ENCODE measurements at regions not wholly inside any gene's neighbourhood (a gene's known extent, or its start where the extent isn't known, plus 50 kb on each side); places are given as distances from the start of the nearest gene placed in this dataset.

- Histone ChIP-seq H3K9me3 (ENCODE audit: low read depth, low read length, poor library complexity, severe bottlenecking) (no peaks in the 10 kb centered on the region), H3K27ac (ENCODE audit: low read depth, low read length, poor library complexity, severe bottlenecking) (no peak overlapping the region), H3K4me1 (ENCODE audit: insufficient read depth, low read length, poor library complexity, severe bottlenecking) (no peaks in the 10 kb centered on the region), H3K27me3 (replicated peaks; ENCODE audit: insufficient read depth, low read depth, low read length, poor library complexity) (no peaks in the 10 kb centered on the region), H3K4me3 (ENCODE audit: low read depth, low read length, poor library complexity, severe bottlenecking) (no peak overlapping the region), H3K36me3 (ENCODE audit: insufficient read depth, low read length, poor library complexity, severe bottlenecking) (no peaks in the 10 kb centered on the region)
- intact Hi-C loops (cut with micrococcal nuclease; ENCODE audit: unreplicated experiment) = no loop called here
- no TSS peak for BruUV-seq (replicated peaks)
- no peak for DNase-seq (ENCODE audit: low spot score)
- TF ChIP-seq EZH2 (IDR thresholded peaks at IDR 0.05; ENCODE audit: borderline replicate concordance, low read depth, low read length, poor library complexity, severe bottlenecking) (no peak), CTCF (conservative IDR thresholded peaks at IDR 0.05; ENCODE audit: low read depth, low read length) (no peak)
- ChIA-PET CTCF (no interaction called here), POLR2A (ENCODE audit: low non-redundant PET) (no interaction called here)
These were observed 493.0 kb upstream of the ACVR2A start for GRCh38 chr2:147351784-147352183.

GRCh38 chr2:147348931-147349555, 495.8 kb upstream of the ACVR2A start:
- ChIA-PET POLR2A (ENCODE audit: low non-redundant PET) (no interaction called here), CTCF (no interaction called here)
- intact Hi-C loops (cut with micrococcal nuclease; ENCODE audit: unreplicated experiment) = no loop called here
- Histone ChIP-seq H3K27ac (ENCODE audit: low read depth, low read length, poor library complexity, severe bottlenecking) (no peak overlapping the region), H3K4me3 (ENCODE audit: low read depth, low read length, poor library complexity, severe bottlenecking) (no peak overlapping the region), H3K9me3 (ENCODE audit: low read depth, low read length, poor library complexity, severe bottlenecking) (no peaks in the 10 kb centered on the region), H3K4me1 (ENCODE audit: insufficient read depth, low read length, poor library complexity, severe bottlenecking) (no peaks in the 10 kb centered on the region), H3K27me3 (replicated peaks; ENCODE audit: insufficient read depth, low read depth, low read length, poor library complexity) (no peaks in the 10 kb centered on the region), H3K36me3 (ENCODE audit: insufficient read depth, low read length, poor library complexity, severe bottlenecking) (no peaks in the 10 kb centered on the region)
- no peak for DNase-seq (ENCODE audit: low spot score)
- TF ChIP-seq EZH2 (IDR thresholded peaks at IDR 0.05; ENCODE audit: borderline replicate concordance, low read depth, low read length, poor library complexity, severe bottlenecking) (no peak), CTCF (conservative IDR thresholded peaks at IDR 0.05; ENCODE audit: low read depth, low read length) (no peak)
- no TSS peak for BruUV-seq (replicated peaks)

GRCh38 chr2:147346142-147346541, 498.7 kb upstream of the ACVR2A start:
- Histone ChIP-seq H3K27me3 (replicated peaks; ENCODE audit: insufficient read depth, low read depth, low read length, poor library complexity) (no peaks in the 10 kb centered on the region), H3K9me3 (ENCODE audit: low read depth, low read length, poor library complexity, severe bottlenecking) (no peaks in the 10 kb centered on the region), H3K36me3 (ENCODE audit: insufficient read depth, low read length, poor library complexity, severe bottlenecking) (no peaks in the 10 kb centered on the region), H3K4me1 (ENCODE audit: insufficient read depth, low read length, poor library complexity, severe bottlenecking) (no peaks in the 10 kb centered on the region), H3K4me3 (ENCODE audit: low read depth, low read length, poor library complexity, severe bottlenecking) (no peak overlapping the region), H3K27ac (ENCODE audit: low read depth, low read length, poor library complexity, severe bottlenecking) (no peak overlapping the region)
- CTCF ChIA-PET = no interaction called here
- POLR2A ChIA-PET (ENCODE audit: low non-redundant PET) = no interaction called here
- no TSS peak for BruUV-seq (replicated peaks)
- TF ChIP-seq CTCF (conservative IDR thresholded peaks at IDR 0.05; ENCODE audit: low read depth, low read length) (no peak), EZH2 (IDR thresholded peaks at IDR 0.05; ENCODE audit: borderline replicate concordance, low read depth, low read length, poor library complexity, severe bottlenecking) (no peak)
- DNase-seq (ENCODE audit: low spot score) = no peak
- intact Hi-C loops (cut with micrococcal nuclease; ENCODE audit: unreplicated experiment) = no loop called here
